K562 (cell line): ENCODE measurements at regions not wholly inside any gene's neighbourhood (a gene's known extent, or its start where the extent isn't known, plus 50 kb on each side); places are given as distances from the start of the nearest gene placed in this dataset.

ENCODE experiments used
- COPS2 ChIP-seq: fragments of 450-650 bp; conservative IDR thresholded peaks from 2 replicates; pipeline ENCODE4 v1.6.1; 2016; ENCODE audit warnings: mild to moderate bottlenecking, moderate library complexity
- JUN ChIP-seq, 2 experiments: sonication (generic) in 1 of 2; formaldehyde crosslinking in 1 of 2; IDR thresholded peaks; 2 replicates each; pipeline versions ENCODE4 v1.6.1 to v1.8.0; 2012 to 2022; ENCODE audit warnings: borderline replicate concordance in 2 of 2, mild to moderate bottlenecking in 2 of 2, improper control_type of control experiment in 1 of 2, low read depth in 1 of 2, low read length in 1 of 2, missing genetic modification reagents in 1 of 2
- PURB ChIP-seq: sonication (generic); formaldehyde crosslinking; IDR thresholded peaks from 2 replicates; pipeline ENCODE4 v1.9.0; 2021; ENCODE audit warnings: low read depth, mild to moderate bottlenecking, missing genetic modification reagents
- ZKSCAN8 ChIP-seq: fragments of 200-800 bp; sonication (Bioruptor generic); IDR thresholded peaks from 2 replicates; pipeline ENCODE4 v1.6.1; 2016; ENCODE audit warnings: missing genetic modification characterization, missing compliant biosample characterization
- ZNF354B ChIP-seq: fragments of 250-450 bp; sonication (Bioruptor Pico); IDR thresholded peaks from 2 replicates; pipeline ENCODE4 v1.4.0; 2020
- ZNF584 ChIP-seq: fragments of 200-800 bp; sonication (Bioruptor generic); IDR thresholded peaks from 2 replicates; pipeline ENCODE4 v1.6.1; 2016; ENCODE audit warnings: low read depth, mild to moderate bottlenecking, missing genetic modification characterization, missing compliant biosample characterization
- TF ChIP-seq, protein P1 (sequence below), 2 experiments: fragments of 450-650 bp; formaldehyde crosslinking in 1 of 2; IDR thresholded peaks; 2 replicates each; pipeline versions ENCODE4 v1.4.0 to v1.6.1; 2014 to 2020; ENCODE audit warnings: mild to moderate bottlenecking in 2 of 2, borderline replicate concordance in 1 of 2, low read depth in 1 of 2
- TF ChIP-seq, protein P2 (sequence below): sonication (generic); formaldehyde crosslinking; IDR thresholded peaks from 2 replicates; pipeline ENCODE4 v1.8.0; 2022; ENCODE audit warnings: mild to moderate bottlenecking, missing genetic modification reagents
- TF ChIP-seq, protein P3 (sequence below): fragments of 250-450 bp; sonication (Bioruptor Pico); IDR thresholded peaks from 2 replicates; pipeline ENCODE4 v1.5.0; 2021; ENCODE audit warnings: mild to moderate bottlenecking, borderline replicate concordance
- TF ChIP-seq, protein P4 (sequence below), 2 experiments: IDR thresholded peaks in 1 of 2; conservative IDR thresholded peaks in 1 of 2; 2 replicates each; pipeline ENCODE4 v1.6.1; 2016; ENCODE audit warnings: low read depth in 2 of 2, mild to moderate bottlenecking in 1 of 2, missing compliant biosample characterization in 1 of 2, missing genetic modification characterization in 1 of 2, moderate library complexity in 1 of 2

DNA sequence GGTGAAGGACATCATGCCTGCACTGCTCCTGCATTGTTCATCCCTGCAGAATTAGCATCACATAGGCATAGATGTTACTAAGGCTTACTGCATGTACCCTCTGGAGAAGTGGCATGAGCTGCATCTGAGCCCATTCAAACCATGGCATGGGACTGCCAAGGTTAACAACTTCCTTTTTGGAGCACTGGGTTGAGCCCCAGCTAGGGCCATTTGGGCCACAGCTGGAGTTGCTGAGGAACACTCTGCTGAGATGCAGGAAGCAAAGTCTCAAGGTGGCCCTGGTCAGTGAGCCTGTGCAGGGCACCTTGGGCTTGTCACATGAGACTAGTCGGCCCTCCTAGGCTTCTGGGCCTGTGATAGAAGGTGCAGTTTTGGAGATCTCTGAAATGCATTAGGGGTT lies 511.2 kb downstream of the C12orf50 start (continued):
- TF ChIP-seq, protein P1, sequence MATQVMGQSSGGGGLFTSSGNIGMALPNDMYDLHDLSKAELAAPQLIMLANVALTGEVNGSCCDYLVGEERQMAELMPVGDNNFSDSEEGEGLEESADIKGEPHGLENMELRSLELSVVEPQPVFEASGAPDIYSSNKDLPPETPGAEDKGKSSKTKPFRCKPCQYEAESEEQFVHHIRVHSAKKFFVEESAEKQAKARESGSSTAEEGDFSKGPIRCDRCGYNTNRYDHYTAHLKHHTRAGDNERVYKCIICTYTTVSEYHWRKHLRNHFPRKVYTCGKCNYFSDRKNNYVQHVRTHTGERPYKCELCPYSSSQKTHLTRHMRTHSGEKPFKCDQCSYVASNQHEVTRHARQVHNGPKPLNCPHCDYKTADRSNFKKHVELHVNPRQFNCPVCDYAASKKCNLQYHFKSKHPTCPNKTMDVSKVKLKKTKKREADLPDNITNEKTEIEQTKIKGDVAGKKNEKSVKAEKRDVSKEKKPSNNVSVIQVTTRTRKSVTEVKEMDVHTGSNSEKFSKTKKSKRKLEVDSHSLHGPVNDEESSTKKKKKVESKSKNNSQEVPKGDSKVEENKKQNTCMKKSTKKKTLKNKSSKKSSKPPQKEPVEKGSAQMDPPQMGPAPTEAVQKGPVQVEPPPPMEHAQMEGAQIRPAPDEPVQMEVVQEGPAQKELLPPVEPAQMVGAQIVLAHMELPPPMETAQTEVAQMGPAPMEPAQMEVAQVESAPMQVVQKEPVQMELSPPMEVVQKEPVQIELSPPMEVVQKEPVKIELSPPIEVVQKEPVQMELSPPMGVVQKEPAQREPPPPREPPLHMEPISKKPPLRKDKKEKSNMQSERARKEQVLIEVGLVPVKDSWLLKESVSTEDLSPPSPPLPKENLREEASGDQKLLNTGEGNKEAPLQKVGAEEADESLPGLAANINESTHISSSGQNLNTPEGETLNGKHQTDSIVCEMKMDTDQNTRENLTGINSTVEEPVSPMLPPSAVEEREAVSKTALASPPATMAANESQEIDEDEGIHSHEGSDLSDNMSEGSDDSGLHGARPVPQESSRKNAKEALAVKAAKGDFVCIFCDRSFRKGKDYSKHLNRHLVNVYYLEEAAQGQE (IDR thresholded peaks at IDR 0.05; ENCODE audit: borderline replicate concordance): no peak
- TF ChIP-seq, protein P1 (CRISPR knock-in tag; IDR thresholded peaks at IDR 0.05; ENCODE audit: low read depth): no peak
- TF ChIP-seq ZKSCAN8 (CRISPR knock-in tag) (no peak), ZNF354B (CRISPR knock-in tag) (no peak), ZNF584 (CRISPR knock-in tag) (no peak), PURB (no peak), JUN (IDR thresholded peaks at IDR 0.05; ENCODE audit: borderline replicate concordance, low read depth, low read length) (no peak), JUN (CRISPR knock-in tag; IDR thresholded peaks at IDR 0.05; ENCODE audit: borderline replicate concordance) (no peak), COPS2 (no peak)
- TF ChIP-seq, protein P2, sequence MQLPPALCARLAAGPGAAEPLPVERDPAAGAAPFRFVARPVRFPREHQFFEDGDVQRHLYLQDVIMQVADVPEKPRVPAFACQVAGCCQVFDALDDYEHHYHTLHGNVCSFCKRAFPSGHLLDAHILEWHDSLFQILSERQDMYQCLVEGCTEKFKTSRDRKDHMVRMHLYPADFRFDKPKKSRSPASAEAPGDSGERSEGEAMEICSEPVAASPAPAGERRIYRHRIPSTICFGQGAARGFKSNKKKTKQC (CRISPR knock-in tag): no peak
- TF ChIP-seq, protein P3, sequence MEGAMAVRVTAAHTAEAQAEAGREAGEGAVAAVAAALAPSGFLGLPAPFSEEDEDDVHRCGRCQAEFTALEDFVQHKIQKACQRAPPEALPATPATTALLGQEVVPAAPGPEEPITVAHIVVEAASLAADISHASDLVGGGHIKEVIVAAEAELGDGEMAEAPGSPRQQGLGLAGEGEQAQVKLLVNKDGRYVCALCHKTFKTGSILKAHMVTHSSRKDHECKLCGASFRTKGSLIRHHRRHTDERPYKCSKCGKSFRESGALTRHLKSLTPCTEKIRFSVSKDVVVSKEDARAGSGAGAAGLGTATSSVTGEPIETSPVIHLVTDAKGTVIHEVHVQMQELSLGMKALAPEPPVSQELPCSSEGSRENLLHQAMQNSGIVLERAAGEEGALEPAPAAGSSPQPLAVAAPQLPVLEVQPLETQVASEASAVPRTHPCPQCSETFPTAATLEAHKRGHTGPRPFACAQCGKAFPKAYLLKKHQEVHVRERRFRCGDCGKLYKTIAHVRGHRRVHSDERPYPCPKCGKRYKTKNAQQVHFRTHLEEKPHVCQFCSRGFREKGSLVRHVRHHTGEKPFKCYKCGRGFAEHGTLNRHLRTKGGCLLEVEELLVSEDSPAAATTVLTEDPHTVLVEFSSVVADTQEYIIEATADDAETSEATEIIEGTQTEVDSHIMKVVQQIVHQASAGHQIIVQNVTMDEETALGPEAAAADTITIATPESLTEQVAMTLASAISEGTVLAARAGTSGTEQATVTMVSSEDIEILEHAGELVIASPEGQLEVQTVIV: no peak
- TF ChIP-seq, protein P4, sequence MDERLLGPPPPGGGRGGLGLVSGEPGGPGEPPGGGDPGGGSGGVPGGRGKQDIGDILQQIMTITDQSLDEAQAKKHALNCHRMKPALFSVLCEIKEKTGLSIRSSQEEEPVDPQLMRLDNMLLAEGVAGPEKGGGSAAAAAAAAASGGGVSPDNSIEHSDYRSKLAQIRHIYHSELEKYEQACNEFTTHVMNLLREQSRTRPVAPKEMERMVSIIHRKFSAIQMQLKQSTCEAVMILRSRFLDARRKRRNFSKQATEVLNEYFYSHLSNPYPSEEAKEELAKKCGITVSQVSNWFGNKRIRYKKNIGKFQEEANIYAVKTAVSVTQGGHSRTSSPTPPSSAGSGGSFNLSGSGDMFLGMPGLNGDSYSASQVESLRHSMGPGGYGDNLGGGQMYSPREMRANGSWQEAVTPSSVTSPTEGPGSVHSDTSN (CRISPR knock-in tag; IDR thresholded peaks at IDR 0.05; ENCODE audit: low read depth): no peak
- TF ChIP-seq, protein P4 (tag; conservative IDR thresholded peaks at IDR 0.05; ENCODE audit: low read depth): no peak
